Body of pancreas (tissue), 4 donors: ENCODE measurements at regions not wholly inside any gene's neighbourhood (a gene's known extent, or its start where the extent isn't known, plus 50 kb on each side); places are given as distances from the start of the nearest gene placed in this dataset.
"Not testable (repeated sequence)": the region's sequence is repeated elsewhere in the genome, so short reads cannot be mapped to it uniquely, and the experiment has no call there.

Experiments used
- ATAC-seq: fragments of 150-250 bp; one replicate; pipeline ENCODE4 v1.9.1; 2016
- DNase-seq, 4 donors: peaks; one replicate each; pipeline ENCODE4 v3.0.0-alpha.2; 2019
- H3K27ac ChIP-seq, 4 donors: fragments of 200-600 bp; sonication (generic); 1 replicate in 3 of 4; 2 replicates in 1 of 4; pipeline versions ENCODE4 v1.5.1 to v1.6.1; 2016 to 2019; ENCODE audit warnings: mild to moderate bottlenecking in 1 of 4, mixed read lengths in 1 of 4, moderate library complexity in 1 of 4
- H3K27me3 ChIP-seq, 2 donors: fragments of 200-600 bp; sonication (generic); one replicate each; pipeline ENCODE4 v1.6.0; 2016; ENCODE audit warnings: mild to moderate bottlenecking in 1 of 2
- H3K36me3 ChIP-seq, 2 donors: fragments of 200-600 bp; sonication (generic); replicated peaks in 1 of 2; 2 replicates each; pipeline ENCODE4 v1.5.1; 2016; ENCODE audit warnings: low read depth in 2 of 2; ENCODE audit not compliant: insufficient read depth in 1 of 2
- H3K4me1 ChIP-seq: fragments of 200-600 bp; sonication (generic); one replicate; pipeline ENCODE4 v1.6.0; 2016
- H3K4me3 ChIP-seq, 2 donors: fragments of 200-600 bp; sonication (generic); 1 replicate in 1 of 2; 2 replicates in 1 of 2; pipeline ENCODE4 v1.5.1; 2016 to 2019
- H3K9me3 ChIP-seq, 3 donors: fragments of 200-600 bp; sonication (generic); 1 replicate in 2 of 3; 2 replicates in 1 of 3; pipeline ENCODE4 v1.5.1; 2016
- CTCF ChIP-seq, 7 experiments: fragments of 450-650 bp in 4 of 7; fragments of 200-600 bp in 3 of 7; sonication (generic) in 3 of 7; IDR thresholded peaks; one replicate each; pipeline ENCODE4 v1.5.1; 2016 to 2019; ENCODE audit warnings: antibody characterized with exemption in 7 of 7
- POLR2A ChIP-seq, 3 donors: fragments of 450-650 bp; IDR thresholded peaks; one replicate each; pipeline ENCODE4 v1.6.1; 2016; ENCODE audit warnings: antibody characterized with exemption in 3 of 3, mild to moderate bottlenecking in 2 of 3
- WGBS, 2 donors: methylation state at CpG; one replicate each; pipeline ENCODE4 v1.1.5; 2017; 5-methylcytosine and 5-hydroxymethylcytosine counted together
- intact Hi-C: fragments of 100-400 bp; cut with DNase I; formaldehyde crosslinking; loops from one replicate; pipeline ENCODE4 v1.15.1; 2023

GRCh38 chr11:59030037-59030436 lies 56.1 kb upstream of the GLYATL1B start:
- H3K4me1 ChIP-seq, result peaks cover 7% of the 10 kb centered on the region
- no peak for ATAC-seq
- no peak for TF ChIP-seq CTCF (IDR thresholded peaks at IDR 0.05)
- TF ChIP-seq POLR2A (IDR thresholded peaks at IDR 0.05), result no peak
- H3K27me3 ChIP-seq, result no peaks in the 10 kb centered on the region
- intact Hi-C loops, result no loop called here
- no peak overlapping the region for H3K4me3 ChIP-seq
- DNase-seq, result no peak
- no peaks in the 10 kb centered on the region for H3K36me3 ChIP-seq
- H3K27ac ChIP-seq, result no peak overlapping the region
- H3K9me3 ChIP-seq, result no peaks in the 10 kb centered on the region
- WGBS, 2 donors, result 80 to 86% methylated on average over 4 of the region's 4 CpGs

GRCh38 chr11:59031746-59032145 lies 54.4 kb upstream of the GLYATL1B start:
- H3K36me3 ChIP-seq, H3K27ac ChIP-seq, H3K27me3 ChIP-seq, H3K4me3 ChIP-seq, ATAC-seq, intact Hi-C loops, H3K4me1 ChIP-seq, DNase-seq, H3K9me3 ChIP-seq: not testable (repeated sequence)
- WGBS, 2 donors, result 79 to 96% methylated on average over 1 of the region's 1 CpG
